GM18498 (cell line): ENCODE measurements at regions not wholly inside any gene's neighbourhood (a gene's known extent, or its start where the extent isn't known, plus 50 kb on each side); places are given as distances from the start of the nearest gene placed in this dataset.
A peak's percentile ranks its signal among the peaks of the same experiment; 100 is the strongest.

Experiments
- ATAC-seq: cut with Tn5 transposase; IDR thresholded peaks from one replicate; pipeline ENCODE4 v1.9.1; 2021; ENCODE audit warnings: mild to moderate bottlenecking, moderate library complexity; ENCODE audit not compliant: unreplicated experiment

DNA sequence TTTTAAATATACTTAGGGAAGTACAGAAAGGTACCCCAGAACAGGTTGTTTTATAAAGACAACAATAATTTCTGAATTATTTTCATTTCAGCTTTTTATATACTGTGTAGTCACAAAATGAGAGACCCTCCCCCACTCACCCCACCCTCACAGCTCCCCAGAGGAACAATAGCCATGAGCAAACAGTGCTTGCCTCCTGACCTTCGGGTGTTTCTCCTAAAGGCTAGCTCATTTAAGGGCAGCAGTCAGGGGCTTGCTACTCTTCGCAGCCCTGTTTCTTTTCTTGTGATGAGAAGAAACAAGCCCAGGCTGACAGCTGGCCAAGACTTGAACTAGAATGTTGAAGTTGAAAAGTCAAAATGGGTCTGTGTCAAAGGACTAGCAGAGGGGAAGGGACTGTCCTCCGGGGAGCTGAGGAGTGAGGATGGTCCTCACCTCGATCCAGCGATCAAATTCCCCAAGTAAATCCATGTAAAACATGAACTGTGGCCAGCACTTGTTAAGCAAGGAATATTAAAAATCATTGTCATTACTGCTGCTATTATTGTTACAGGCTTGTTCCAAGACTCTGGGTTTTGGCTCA lies 133.8 kb upstream of the ARHGAP5 start:
- ATAC-seq, result no peak

DNA sequence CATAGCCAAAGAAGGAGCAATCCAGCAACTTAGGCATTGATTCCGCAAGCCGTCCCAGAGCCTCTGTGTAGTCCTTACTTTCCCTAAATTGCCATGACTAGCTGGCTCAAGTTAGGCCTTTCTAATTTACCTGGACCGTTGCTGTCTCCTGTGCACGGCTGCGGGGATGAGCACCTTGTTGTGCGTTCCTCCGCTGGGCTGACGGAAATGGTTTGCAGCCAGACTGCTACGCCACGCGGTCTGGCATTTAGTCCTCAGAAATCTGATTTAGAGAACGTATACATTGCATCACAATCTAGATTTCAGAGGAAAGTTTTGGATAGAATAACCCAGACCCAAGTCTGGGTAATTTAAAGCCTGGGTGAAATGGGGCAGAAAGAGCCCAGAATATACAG lies 133.2 kb upstream of the ARHGAP5 start:
- no peak for ATAC-seq

DNA sequence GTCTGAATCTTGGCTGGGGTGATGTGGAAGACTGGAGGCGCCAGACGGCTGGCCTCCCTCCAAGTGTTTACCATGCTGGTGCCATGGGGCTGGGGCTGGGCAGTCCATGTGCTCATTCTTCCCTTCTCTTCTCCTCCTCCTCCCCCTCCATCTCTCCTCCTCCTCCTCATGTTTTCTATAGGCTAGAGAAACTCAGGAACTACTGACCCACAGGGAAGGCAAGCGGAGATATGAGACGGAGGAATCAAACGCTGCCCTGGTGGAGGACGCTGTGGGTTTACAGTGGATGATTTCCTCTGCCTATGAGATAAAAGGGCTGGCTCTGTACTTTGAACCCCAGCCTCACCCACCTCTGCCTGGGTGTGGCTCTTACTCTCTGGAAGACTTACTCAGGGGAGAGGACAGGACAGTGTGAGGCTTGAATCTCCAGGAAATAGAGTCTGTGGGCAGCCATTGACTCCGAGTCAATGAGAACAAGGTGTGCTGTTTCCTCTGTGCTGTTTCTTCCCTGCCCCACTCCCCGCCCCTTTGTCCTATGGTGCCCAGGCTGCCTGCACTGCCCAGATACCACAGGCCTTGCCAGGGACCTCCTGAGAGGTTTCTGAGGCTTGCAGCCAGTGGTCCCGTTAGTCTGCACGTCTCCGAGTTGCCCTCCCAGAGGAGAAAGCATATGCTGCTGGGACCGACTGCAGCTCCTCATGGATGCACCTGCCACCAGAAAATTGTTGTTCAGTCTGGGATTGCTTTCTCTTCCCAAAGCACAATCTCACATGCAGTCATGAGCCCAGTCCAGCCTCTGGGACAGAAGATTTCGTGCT lies 132.6 kb upstream of the ARHGAP5 start:
- no peak for ATAC-seq

- peak; percentile 55 for ATAC-seq
Measured at GRCh38 chr14:31945074-31945613, 132.0 kb upstream of the ARHGAP5 start.

DNA sequence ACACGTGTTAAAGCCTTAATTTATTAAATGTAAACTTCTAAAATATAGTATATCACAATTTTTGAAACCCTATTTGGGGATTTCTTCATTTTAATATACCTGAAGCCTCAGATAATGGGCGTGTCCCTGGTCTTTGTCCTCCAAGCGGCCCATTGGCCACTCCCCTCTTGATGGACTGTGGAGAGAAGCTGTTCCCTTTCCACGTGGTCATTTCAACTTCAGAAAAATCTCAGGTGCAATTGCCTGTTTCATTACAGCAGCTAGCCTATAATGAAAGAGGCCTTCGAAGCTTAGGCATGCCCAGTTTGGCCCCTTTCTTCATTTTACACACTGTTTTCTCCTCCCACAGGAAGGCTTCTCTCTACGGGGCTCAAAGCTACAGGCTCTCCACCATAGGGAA lies 131.4 kb upstream of the ARHGAP5 start:
- ATAC-seq, result no peak

- ATAC-seq, result no peak
Measured at GRCh38 chr14:31947076-31947475, 130.0 kb upstream of the ARHGAP5 start.

DNA sequence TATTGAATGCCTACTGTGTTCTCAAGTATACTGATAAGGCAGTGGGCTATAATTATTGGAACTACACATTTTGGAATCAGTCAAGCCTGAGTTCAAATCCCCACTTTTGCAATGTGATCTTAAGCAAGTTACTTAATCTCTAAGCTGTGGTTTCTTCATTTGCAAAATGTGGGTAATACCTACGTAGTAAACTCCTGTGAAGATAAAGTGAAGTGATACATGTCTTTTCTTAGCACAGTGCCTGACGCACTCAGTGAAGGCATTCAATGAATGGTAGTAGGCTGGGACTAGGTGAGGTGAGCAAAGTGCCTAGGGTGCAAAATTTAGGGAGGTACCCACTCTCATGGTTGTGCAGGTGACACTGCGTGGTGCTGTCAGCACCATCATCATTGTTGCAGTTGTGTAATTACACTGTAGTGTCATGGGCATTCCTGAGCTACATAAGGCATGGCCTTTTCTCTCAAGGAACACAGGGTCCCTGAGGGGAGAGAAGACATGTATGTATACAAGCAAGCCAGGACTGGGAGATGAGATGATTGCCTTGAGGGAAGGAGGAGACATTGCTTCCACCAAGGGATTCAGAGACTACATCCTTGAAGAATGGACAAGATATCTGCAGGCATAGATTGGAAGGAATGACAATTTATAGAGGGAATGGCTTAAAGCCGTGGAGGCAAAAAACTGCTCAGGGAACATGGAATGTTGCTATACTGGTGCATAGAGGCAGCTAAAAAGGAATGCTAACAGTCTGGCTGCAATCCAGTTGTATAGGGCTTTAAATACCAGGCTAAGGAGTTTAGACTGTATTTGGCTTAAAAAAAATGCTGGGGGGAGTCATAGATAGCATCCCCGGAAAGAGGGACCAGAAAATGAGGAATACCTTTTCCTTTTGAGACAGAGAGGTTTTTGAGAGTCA lies 129.2 kb upstream of the ARHGAP5 start:
- ATAC-seq, result no peak

GRCh38 chr14:31949709-31950108 lies 127.4 kb upstream of the ARHGAP5 start:
- ATAC-seq, result no peak

GRCh38 chr14:31950331-31950730 lies 126.8 kb upstream of the ARHGAP5 start:
- ATAC-seq, result no peak

DNA sequence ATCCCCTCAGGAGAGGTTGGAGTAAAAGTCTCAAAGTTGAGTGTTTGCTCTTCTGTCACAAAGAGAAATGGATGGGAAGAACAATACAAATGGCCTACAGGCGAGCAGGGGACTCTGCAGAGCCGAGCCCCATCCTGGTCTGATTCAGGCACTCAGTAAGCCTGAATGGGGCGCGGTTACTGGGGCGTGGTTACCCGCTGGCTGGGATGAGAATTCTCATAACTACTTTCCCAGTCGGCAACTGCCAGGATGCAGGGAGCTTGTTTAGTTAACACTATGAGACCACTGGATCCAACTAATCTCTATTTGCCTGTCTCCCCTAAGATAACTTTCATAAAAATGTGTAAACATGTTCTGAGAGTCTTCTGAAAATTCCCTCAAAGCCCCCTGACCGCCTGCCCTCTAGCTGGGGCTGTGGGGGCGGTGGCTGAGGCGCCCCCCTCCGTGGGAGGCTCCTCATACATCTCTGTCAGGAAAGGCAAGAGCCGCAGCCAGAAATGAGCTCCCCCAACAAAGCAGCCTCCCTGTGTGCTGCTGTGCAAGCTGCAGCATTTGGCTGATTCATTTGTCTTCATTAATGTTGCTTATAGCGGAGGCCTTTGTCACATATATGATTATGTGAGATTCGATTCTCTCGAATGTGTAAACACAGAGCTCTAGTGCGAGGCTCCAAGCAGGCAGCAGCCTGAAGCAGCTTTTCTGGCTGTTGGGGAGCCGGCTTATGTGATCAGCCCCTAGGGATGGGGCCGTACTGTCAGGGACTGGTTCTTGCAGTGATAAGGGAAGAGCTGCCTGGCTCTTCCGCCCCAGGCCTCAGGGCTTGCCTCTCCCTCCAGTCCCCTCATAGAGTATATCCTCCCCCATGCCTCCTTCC lies 126.1 kb upstream of the ARHGAP5 start:
- ATAC-seq, result no peak

- ATAC-seq, result no peak
Measured at GRCh38 chr14:31951638-31951964, 125.5 kb upstream of the ARHGAP5 start.

DNA sequence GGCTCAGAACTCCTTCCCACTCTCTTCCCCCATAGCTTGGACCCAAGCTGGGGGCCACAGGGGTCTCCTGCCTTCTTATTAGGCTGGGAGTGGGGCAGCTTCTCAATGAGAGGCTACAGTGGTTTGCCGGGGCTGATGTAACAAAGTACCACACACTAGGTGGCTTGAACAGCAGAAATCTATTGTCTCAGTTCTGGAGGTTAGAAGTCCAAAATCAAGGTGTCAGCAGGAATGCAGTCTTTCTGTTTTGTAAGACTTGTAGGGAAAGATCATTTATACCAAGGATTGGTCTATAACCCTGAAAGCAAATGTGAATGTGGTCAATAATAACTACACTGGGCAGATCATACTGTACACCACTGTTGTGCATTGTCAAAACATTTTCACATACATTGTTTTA lies 124.5 kb upstream of the ARHGAP5 start:
- no peak for ATAC-seq

- no peak for ATAC-seq
Measured at GRCh38 chr14:31953210-31953609, 123.9 kb upstream of the ARHGAP5 start.

GRCh38 chr14:31954991-31955390 lies 122.1 kb upstream of the ARHGAP5 start:
- ATAC-seq, result no peak

GRCh38 chr14:31955936-31956579 lies 121.0 kb upstream of the ARHGAP5 start:
- no peak for ATAC-seq

GRCh38 chr14:31957565-31957964 lies 119.5 kb upstream of the ARHGAP5 start:
- no peak for ATAC-seq

DNA sequence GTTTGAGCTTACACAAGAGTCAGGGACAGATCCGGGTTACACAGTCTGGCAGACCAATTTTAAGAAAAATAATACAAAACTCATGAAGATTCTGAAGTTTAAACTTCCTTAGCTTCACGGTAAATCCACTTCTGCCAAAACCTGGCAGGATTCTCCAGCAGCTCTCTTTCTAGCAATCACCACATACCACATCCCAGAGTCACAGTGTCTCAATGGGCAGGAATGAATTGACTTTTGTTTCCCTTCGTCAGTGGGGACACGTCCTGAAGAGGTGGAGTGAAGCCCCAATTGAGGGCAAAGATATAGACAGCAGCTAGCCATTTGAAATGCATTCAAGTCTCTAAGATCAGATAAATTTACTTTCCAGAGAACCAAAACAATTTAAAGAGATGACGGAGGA lies 117.1 kb upstream of the ARHGAP5 start:
- no peak for ATAC-seq

GRCh38 chr14:31961896-31962295 lies 115.2 kb upstream of the ARHGAP5 start:
- no peak for ATAC-seq

GRCh38 chr14:31962920-31963319 lies 114.2 kb upstream of the ARHGAP5 start:
- ATAC-seq, result no peak

- no peak for ATAC-seq
Measured at GRCh38 chr14:31963587-31963986, 113.5 kb upstream of the ARHGAP5 start.
